Activated T-cell treated with anti-CD3 and anti-CD28 coated beads, Interleukin-2, amount 50 U/mL, for 4 hours (primary cell): ENCODE measurements at regions not wholly inside any gene's neighbourhood (a gene's known extent, or its start where the extent isn't known, plus 50 kb on each side); places are given as distances from the start of the nearest gene placed in this dataset.

Source experiments
- ATAC-seq, 2 donors: fragments of 200-7000 bp; cut with Tn5 transposase; one replicate each; pipeline ENCODE4 v1.10.0; 2021
- DNase-seq: peaks from one replicate; pipeline ENCODE4 v3.0.0-alpha.2; 2020
- H3K27me3 Mint-ChIP-seq: one replicate; pipeline ENCODE4 v1.8.0; 2021; ENCODE audit warnings: low read depth, mixed read lengths
- H3K36me3 Mint-ChIP-seq: one replicate; pipeline ENCODE4 v1.8.0; 2022; ENCODE audit warnings: mixed read lengths; ENCODE audit not compliant: insufficient read depth
- H3K4me1 Mint-ChIP-seq: one replicate; pipeline ENCODE4 v1.8.0; 2021; ENCODE audit warnings: low read depth, mixed read lengths
- H3K4me3 Mint-ChIP-seq: one replicate; pipeline ENCODE4 v1.8.0; 2021; ENCODE audit warnings: mild to moderate bottlenecking, moderate library complexity, mixed read lengths
- H3K9me3 Mint-ChIP-seq: one replicate; pipeline ENCODE4 v1.8.0; 2021; ENCODE audit warnings: mixed read lengths

DNA sequence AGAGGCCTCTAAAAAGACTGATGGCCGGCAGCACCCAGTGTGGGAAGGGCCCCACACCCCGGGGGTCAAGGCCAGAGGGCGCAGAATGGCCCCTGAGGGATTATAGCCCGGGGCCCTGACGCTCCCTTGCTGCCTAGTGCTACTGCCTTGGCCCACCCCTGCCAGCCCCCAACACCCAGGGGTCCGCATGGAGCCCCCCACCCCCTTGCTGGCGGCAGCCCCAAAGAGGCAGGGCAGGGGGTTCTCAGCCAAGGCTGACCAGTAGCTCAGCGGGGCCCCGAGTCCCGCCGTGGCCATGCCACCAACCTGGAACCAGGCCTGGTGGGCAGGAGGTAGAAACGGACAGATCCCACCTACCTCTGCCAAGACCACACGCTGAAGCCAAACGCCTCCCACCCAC, 73.1 kb upstream of the FBRSL1 start:
- Mint-ChIP-seq H3K4me1 (peaks cover 3% of the 10 kb centered on the region), H3K36me3 (no peaks in the 10 kb centered on the region), H3K4me3 (no peak overlapping the region), H3K9me3 (no peaks in the 10 kb centered on the region), H3K27me3 (peaks cover 2% of the 10 kb centered on the region)
- DNase-seq (no peak), ATAC-seq (no peak)

DNA sequence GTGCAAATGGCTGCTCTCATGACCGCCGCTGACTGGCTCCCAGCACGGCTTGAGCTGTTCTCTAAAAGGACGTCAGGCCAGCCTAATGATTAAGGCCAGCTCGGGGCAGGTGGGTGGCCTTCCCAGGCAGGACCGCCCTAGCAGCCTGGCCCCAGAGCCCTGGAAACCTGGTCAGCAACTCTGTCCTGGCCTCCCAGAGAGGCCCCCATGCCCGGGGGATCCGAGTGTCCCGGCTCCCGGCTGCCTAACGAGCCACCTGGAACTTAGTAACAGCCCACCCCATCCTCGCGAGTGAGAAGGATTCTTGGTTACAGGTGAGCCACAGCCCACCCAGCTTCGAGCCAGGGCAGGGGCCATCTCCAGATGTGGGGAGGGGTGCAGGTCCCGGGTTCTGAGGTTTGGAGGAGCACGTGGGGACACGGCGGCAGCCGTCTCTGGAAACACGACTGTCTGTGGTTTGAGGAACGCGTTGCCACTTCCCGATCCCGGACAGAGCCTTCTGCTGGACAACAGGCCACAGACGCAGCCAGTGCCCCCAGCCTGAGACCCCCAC, 73.8 kb upstream of the FBRSL1 start:
- ATAC-seq (no peak), DNase-seq (no peak)
- Mint-ChIP-seq H3K4me3 (no peak overlapping the region), H3K36me3 (no peaks in the 10 kb centered on the region), H3K9me3 (no peaks in the 10 kb centered on the region), H3K27me3 (no peaks in the 10 kb centered on the region), H3K4me1 (peaks cover 2% of the 10 kb centered on the region)

DNA sequence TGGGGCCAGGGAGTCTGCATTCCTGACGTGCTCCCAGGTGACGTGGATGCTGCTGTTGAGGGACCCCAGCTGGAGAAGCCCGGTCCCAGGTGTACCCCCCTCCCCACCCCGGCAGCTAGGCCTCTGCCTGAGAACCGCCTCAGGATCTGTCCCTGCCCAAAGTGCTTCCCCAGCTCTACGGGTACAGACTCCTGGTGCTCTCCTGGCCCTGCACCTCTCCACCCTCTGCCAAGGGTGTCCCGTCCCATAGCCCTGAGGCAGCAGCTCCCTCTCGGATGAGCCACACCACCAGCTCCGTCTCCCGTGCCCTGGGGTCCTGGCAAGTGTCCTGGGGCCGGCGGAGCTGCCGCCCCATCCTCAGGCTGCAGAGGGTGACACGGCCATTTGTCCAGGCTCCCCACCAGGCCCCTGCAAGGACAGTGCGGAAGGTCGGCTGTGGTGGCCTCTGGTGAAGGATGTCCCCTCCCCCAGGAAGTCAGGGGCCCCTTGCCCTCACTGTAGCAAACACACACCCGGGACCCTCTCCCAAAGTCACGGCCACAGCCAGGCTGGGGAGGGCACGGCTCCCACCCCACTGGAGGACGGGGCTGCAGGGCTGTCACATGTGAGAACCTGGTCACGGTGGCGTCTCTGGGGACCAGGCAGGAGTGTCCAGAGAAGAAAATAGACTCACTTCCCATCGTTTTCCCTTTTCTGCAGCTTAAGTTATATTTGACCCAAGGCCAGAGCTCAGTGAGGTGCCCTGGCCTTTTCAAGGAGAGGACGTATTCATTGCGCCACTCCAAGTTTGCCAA, 74.4 kb upstream of the FBRSL1 start:
- Mint-ChIP-seq H3K4me3 (no peak overlapping the region), H3K27me3 (no peaks in the 10 kb centered on the region), H3K9me3 (no peaks in the 10 kb centered on the region), H3K4me1 (peaks cover 2% of the 10 kb centered on the region), H3K36me3 (no peaks in the 10 kb centered on the region)
- ATAC-seq, result peak in 1 of 2 donors; percentile 29
- no peak for DNase-seq

DNA sequence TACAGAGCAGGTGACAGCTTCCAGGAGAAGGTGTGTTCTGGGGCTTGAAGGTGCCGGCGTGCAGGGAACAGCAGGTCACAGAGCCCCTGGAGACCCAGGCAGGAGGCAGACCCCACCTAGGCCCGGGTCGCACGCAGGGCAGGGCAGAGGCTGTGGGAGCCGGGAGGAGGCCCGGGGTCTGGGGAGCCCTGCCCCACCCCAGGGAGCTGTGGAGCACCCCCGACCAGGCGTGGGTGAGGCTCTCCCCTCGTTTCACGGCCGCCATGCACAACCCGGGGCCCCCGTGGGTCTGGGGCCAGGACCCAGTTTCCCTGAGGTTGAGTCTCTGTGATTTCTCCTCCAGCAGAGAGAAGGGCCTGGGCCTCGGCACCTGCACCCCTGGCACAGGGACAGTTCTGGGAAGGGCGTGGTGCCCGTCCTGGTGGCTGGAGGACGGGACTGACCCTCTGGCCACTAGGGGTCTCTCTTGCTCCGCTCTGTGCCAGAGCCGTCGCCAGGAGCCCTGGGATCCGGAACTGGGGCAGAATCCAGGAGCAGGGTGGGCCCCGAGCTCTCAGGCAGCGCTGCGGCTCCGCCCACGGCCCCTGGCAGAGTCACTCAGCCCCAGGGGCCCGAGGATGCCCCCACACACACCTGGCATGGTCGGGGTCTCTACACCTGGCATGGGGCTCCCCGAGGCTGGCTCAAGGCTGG, 75.2 kb upstream of the FBRSL1 start:
- ATAC-seq (peak; percentile 92 to 94), DNase-seq (peak; percentile 74)
- Mint-ChIP-seq H3K4me1 (peaks cover 2% of the 10 kb centered on the region), H3K27me3 (no peaks in the 10 kb centered on the region), H3K9me3 (no peaks in the 10 kb centered on the region), H3K36me3 (no peaks in the 10 kb centered on the region), H3K4me3 (no peak overlapping the region)

DNA sequence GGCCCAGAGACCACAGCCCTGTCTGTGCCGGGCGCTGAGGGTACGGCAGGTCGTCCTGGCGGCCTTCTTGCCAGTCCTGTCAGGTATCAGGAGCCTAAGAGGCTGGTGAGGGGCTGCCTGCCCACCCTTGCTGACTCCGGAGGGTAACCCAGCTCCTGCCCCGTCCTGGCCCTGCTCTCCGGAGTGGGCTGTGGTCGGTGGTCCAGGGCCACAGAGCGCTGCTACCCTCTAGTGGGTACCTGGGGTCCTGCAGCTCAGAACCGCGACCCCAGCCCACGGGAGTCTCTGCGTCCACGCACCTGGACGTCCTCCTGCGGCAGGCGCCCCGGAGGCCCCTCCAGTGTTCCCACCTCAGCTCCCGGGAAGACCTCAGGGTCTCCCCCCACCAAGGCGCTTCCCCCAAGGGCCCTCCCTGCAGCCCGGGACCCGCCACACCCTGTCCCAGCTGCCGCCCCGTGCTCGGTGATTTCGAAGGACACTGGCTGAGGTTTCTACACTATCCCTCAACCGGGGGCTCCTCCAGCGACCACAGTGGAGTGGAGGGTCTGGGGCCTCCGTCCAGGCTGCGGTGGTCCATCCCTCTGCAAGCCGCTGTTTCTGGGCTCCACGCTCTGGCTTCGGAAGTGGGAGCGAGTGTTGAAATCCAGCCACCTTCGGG, 75.9 kb upstream of the FBRSL1 start:
- Mint-ChIP-seq H3K36me3 (no peaks in the 10 kb centered on the region), H3K4me3 (no peak overlapping the region), H3K27me3 (no peaks in the 10 kb centered on the region), H3K4me1 (peaks cover 2% of the 10 kb centered on the region), H3K9me3 (no peaks in the 10 kb centered on the region)
- no peak for ATAC-seq
- no peak for DNase-seq

DNA sequence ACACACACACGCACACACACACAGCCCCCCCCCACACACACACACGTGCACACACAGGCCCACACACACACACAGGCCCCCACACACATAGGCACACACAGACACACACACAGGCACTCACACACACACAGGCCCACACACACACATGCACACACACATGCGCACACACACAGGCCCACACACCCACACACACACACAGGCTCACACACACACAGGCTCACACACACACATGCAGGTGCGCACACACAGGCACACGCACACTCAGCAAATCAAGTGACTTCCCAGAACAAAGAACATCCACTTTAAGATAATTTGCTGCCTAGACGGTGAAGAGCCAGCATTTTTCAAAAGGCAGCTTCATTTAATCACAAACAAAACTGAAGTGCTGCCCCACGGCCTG, 78.5 kb upstream of the FBRSL1 start:
- no peaks in the 10 kb centered on the region for H3K27me3 Mint-ChIP-seq
- no peaks in the 10 kb centered on the region for H3K9me3 Mint-ChIP-seq

DNA sequence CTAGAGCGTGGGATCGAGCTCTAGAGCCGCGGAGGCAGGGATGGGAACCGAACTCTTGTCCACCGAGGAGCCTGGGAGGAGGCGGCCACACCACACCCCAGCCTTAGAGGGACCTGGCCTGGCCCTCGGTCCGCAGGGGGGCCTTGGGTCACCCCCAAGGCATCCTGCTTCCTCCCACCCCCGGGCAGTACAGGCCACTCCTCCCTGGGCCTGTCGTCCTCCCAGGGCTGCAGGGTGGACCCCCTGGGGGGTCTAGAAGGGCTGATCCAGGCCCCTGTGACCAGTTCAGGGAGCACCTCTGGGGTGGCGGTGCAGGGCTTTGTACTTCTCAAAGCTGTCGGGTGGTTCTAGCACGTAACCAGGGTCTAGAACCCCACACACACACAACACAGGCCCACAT, 79.1 kb upstream of the FBRSL1 start:
- no peak overlapping the region for H3K4me3 Mint-ChIP-seq
- no peaks in the 10 kb centered on the region for H3K36me3 Mint-ChIP-seq
- no peaks in the 10 kb centered on the region for H3K9me3 Mint-ChIP-seq
- H3K4me1 Mint-ChIP-seq, result peaks cover 2% of the 10 kb centered on the region
- DNase-seq (no peak), ATAC-seq (no peak)
- no peaks in the 10 kb centered on the region for H3K27me3 Mint-ChIP-seq

More for the DNA sequence above, 78.5 kb upstream of the FBRSL1 start:
- Mint-ChIP-seq H3K4me1 (peaks cover 2% of the 10 kb centered on the region), H3K36me3 (no peaks in the 10 kb centered on the region), H3K4me3 (no peak overlapping the region)
- ATAC-seq (no peak), DNase-seq (no peak)

DNA sequence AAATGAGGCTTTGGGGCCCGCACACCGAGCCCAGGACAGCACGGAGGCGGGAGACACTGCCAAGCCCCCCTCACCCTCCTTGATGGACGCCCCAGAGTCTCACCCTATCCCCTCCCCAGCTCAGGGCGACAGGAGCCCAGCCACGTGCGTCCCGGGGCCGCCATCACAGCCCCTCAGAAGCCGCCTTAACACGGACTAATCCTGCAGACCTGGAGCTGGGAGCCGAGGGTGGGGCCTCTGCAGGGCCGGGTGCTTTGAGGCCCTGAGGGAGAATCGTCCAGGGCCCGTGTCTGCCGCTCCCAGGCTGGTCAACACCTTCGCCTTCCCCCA, 79.7 kb upstream of the FBRSL1 start:
- H3K9me3 Mint-ChIP-seq, result no peaks in the 10 kb centered on the region
- H3K4me3 Mint-ChIP-seq, result no peak overlapping the region
- peaks cover 2% of the 10 kb centered on the region for H3K4me1 Mint-ChIP-seq
- ATAC-seq, result no peak
- no peaks in the 10 kb centered on the region for H3K36me3 Mint-ChIP-seq
- peaks cover 2% of the 10 kb centered on the region for H3K27me3 Mint-ChIP-seq
- no peak for DNase-seq

DNA sequence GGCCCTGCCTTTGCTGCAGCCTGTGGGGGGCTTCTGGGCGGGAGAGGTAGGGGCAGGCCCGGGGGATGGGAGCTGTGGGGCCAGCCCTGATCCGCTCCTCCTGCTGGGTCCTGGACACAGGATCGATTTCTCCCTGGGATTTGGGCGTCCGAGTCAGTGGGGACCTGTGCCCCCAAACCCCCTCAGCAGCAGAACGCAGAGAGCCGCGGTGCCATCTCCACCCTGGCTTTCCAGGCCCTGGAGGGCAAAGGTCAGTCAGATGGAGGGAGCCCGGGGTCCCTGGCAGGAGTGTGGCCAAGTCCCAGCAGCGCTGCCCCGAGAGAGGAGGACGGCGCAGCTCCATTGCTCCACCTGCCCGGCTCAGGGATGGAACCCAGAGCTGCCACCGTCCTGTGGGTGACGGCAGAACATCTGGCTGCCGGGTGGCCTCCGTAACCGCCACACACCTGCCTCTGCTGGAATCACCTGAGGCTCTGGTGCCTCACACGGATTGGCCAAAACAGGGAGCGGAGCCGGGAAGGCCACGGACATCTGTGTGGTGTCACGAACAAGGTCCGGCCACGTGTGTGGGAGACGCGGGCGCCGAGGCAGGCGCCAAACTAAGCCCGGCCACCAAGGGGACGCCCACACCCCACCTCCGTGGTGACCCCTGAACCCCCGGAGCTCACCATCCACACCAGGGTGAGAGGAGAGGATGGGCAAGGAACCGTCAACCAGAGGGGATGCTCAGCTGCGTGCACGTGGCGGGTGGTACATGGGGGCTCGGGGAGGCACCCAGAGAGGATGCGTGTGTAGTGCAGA, 80.3 kb upstream of the FBRSL1 start:
- H3K4me3 Mint-ChIP-seq, result no peak overlapping the region
- ATAC-seq (no peak), DNase-seq (no peak)
- peaks cover 3% of the 10 kb centered on the region for H3K27me3 Mint-ChIP-seq
- H3K36me3 Mint-ChIP-seq, result no peaks in the 10 kb centered on the region
- peaks cover under 1% of the 10 kb centered on the region for H3K4me1 Mint-ChIP-seq
- no peaks in the 10 kb centered on the region for H3K9me3 Mint-ChIP-seq

DNA sequence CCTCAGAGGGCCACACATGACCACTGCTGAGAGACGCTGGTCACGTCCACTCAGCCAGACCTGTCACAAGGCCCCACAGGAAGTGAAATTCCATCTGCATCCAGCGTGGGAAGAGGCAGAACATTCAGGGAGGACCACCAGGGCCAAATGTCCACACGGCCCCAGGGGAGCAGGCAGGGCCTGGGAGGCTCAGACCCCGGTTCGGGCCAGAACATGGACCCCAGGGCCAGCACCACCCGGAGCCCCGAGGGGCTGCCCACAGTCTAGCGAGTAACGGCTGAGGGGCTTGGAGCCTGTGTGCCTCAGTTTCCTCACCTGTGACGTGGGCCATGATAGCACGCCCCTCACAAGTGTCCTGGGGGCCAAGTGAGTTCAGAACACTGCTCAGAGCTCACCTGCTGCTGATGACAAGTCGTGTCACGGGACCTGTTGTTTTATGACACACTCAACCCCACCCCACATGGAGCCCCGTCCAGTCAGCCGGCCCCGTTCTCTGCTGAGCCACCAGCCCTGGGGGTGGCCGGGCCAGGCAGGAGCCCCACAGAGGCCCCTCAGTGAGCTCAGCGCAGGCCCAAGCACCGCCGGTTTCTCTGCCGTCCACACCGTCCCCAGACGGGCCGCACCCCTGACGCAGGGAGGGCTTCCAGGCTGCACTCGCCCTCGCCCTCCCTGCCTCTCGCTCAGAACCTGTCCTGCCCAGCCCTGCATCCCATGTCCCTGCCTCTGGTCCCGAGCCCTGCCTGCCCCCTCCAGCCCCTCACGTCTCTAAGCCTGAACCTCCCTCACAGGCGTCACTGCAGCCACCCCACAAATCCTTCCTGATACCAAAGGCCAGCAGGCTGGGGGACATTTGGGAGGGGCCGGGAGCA, 79.5 kb upstream of the GALNT9 start:
- H3K36me3 Mint-ChIP-seq, result no peaks in the 10 kb centered on the region
- H3K27me3 Mint-ChIP-seq, result peaks cover 3% of the 10 kb centered on the region
- H3K4me1 Mint-ChIP-seq, result no peaks in the 10 kb centered on the region
- DNase-seq, result no peak
- H3K4me3 Mint-ChIP-seq, result no peak overlapping the region
- no peaks in the 10 kb centered on the region for H3K9me3 Mint-ChIP-seq
- ATAC-seq, result no peak

DNA sequence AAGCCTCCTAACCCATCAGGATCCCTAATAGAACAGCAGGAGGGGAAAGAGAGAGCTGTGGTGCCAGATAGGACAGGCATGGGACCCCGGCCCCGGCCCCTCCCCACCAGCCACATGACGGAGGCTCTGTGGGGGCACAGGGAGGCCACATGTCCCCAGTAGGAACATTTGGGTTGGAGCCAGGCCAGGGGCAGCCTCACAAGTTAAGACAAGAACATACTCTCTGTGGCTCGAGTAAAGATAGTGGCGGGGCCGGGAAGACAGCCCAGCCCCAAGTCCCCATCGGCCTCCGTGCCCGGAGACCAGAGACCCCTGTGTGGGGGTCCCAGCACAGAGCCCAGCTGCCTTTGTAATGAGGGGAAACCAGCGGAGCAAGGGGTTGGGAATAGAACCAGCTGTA, 78.6 kb upstream of the GALNT9 start:
- no peaks in the 10 kb centered on the region for H3K4me1 Mint-ChIP-seq
- H3K27me3 Mint-ChIP-seq, result peaks cover 9% of the 10 kb centered on the region
- no peak overlapping the region for H3K4me3 Mint-ChIP-seq
- DNase-seq, result no peak
- H3K36me3 Mint-ChIP-seq, result no peaks in the 10 kb centered on the region
- no peak for ATAC-seq
- no peaks in the 10 kb centered on the region for H3K9me3 Mint-ChIP-seq

DNA sequence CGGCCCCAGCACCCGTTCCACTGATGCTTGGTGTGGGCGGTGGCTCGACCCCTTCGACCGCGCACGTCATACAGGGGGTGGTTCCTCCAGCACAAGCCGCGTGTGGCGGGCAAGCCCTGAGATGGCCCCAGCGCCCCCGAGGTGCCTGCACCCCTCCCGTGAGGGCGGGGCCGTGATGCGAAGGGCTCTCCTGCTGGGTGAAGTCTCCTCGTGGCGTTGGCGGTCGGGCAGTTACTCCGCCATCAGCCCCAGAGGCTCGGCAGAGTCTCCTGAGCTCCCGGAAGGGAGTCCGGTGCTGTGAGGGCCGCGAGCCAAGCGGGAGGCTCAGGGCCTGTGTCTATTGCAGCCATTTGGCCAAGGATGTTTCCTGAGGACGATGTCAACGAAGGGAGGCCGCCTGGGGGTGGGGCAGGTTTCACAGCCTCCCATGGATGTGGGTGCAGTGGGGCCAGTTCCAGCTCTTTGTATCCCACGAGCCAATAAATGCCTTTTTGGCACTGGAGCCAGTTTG, 78.1 kb upstream of the GALNT9 start:
- no peak for ATAC-seq
- Mint-ChIP-seq H3K4me1 (no peaks in the 10 kb centered on the region), H3K36me3 (no peaks in the 10 kb centered on the region), H3K4me3 (no peak overlapping the region), H3K9me3 (no peaks in the 10 kb centered on the region), H3K27me3 (peaks cover 12% of the 10 kb centered on the region)
- DNase-seq, result no peak
